Omental fat pad (tissue), 3 donors: ENCODE measurements at regions not wholly inside any gene's neighbourhood (a gene's known extent, or its start where the extent isn't known, plus 50 kb on each side); places are given as distances from the start of the nearest gene placed in this dataset.

ENCODE experiments used
- ATAC-seq: fragments of 150-250 bp; one replicate; pipeline ENCODE4 v1.9.1; 2016; ENCODE audit warnings: mild to moderate bottlenecking, moderate library complexity; ENCODE audit not compliant: low FRiP score
- DNase-seq: peaks from one replicate; pipeline ENCODE4 v3.0.0-alpha.2; 2019; ENCODE audit warnings: low spot score
- CTCF ChIP-seq, 3 donors: fragments of 450-650 bp; IDR thresholded peaks; one replicate each; pipeline ENCODE4 v1.5.1; 2016 to 2017; ENCODE audit warnings: antibody characterized with exemption in 3 of 3, mild to moderate bottlenecking in 3 of 3, moderate library complexity in 2 of 3

- no peak for TF ChIP-seq CTCF (IDR thresholded peaks at IDR 0.05)
- no peak for DNase-seq
Observed at GRCh38 chr1:207971331-207972219, 60.6 kb upstream of the CD34 start.

GRCh38 chr1:207970329-207971233 lies 59.7 kb upstream of the CD34 start:
- no peak for ATAC-seq
- no peak for TF ChIP-seq CTCF (IDR thresholded peaks at IDR 0.05)
- no peak for DNase-seq

More at GRCh38 chr1:207971331-207972219, 60.6 kb upstream of the CD34 start:
- ATAC-seq = no peak

- DNase-seq (no peak), ATAC-seq (no peak)
- no peak for TF ChIP-seq CTCF (IDR thresholded peaks at IDR 0.05)
Observed at GRCh38 chr1:207969528-207969927, 58.6 kb upstream of the CD34 start.

GRCh38 chr1:207968521-207969009 lies 57.6 kb upstream of the CD34 start:
- DNase-seq = no peak
- TF ChIP-seq CTCF (IDR thresholded peaks at IDR 0.05) = no peak
- no peak for ATAC-seq

GRCh38 chr1:207967703-207968102 lies 56.8 kb upstream of the CD34 start:
- ATAC-seq = no peak
- TF ChIP-seq CTCF (IDR thresholded peaks at IDR 0.05) = no peak
- no peak for DNase-seq

GRCh38 chr1:207966521-207966920 lies 55.6 kb upstream of the CD34 start:
- ATAC-seq (no peak), DNase-seq (no peak)
- TF ChIP-seq CTCF (IDR thresholded peaks at IDR 0.05) = no peak
